KMS-11 (cell line): ENCODE measurements at regions not wholly inside any gene's neighbourhood (a gene's known extent, or its start where the extent isn't known, plus 50 kb on each side); places are given as distances from the start of the nearest gene placed in this dataset.

ENCODE experiments used
- H2AFZ ChIP-seq: fragments of 200-600 bp; sonication (generic); 2 replicates; pipeline ENCODE4 v1.6.1; 2016; ENCODE audit warnings: antibody characterized with exemption, mixed run types, low read depth
- H3K27ac ChIP-seq: fragments of 200-600 bp; sonication (generic); 2 replicates; pipeline ENCODE4 v1.6.1; 2016; ENCODE audit warnings: mild to moderate bottlenecking, mixed run types
- H3K27me3 ChIP-seq: fragments of 200-600 bp; sonication (generic); 2 replicates; pipeline ENCODE4 v1.6.1; 2017; ENCODE audit warnings: mild to moderate bottlenecking, low read depth, mixed run types, moderate library complexity; ENCODE audit not compliant: insufficient read depth
- H3K36me3 ChIP-seq: fragments of 200-600 bp; sonication (generic); 2 replicates; pipeline ENCODE4 v1.6.1; 2017; ENCODE audit warnings: mild to moderate bottlenecking, mixed run types; ENCODE audit not compliant: insufficient read depth
- H3K4me1 ChIP-seq: fragments of 200-600 bp; sonication (generic); 2 replicates; pipeline ENCODE4 v1.6.1; 2016; ENCODE audit warnings: mild to moderate bottlenecking, low read depth, mixed run types; ENCODE audit not compliant: poor library complexity, severe bottlenecking
- H3K4me2 ChIP-seq: fragments of 200-600 bp; sonication (generic); 2 replicates; pipeline ENCODE4 v1.7.0; 2016; ENCODE audit warnings: mild to moderate bottlenecking, mixed run types
- H3K4me3 ChIP-seq: fragments of 200-600 bp; sonication (generic); IDR thresholded peaks from 2 replicates; pipeline ENCODE4 v1.6.1; 2017; ENCODE audit warnings: low read depth, low read length, mixed read lengths; ENCODE audit not compliant: insufficient read depth
- H3K79me2 ChIP-seq: fragments of 200-600 bp; sonication (generic); 2 replicates; pipeline ENCODE4 v1.6.1; 2016; ENCODE audit warnings: low read depth, mixed run types; ENCODE audit not compliant: insufficient read depth
- H3K9ac ChIP-seq: fragments of 200-600 bp; sonication (generic); 2 replicates; pipeline ENCODE4 v1.6.1; 2016; ENCODE audit warnings: mild to moderate bottlenecking, mixed run types
- H4K20me1 ChIP-seq: fragments of 200-600 bp; sonication (generic); 2 replicates; pipeline ENCODE4 v1.6.1; 2016; ENCODE audit warnings: mild to moderate bottlenecking, mixed run types; ENCODE audit not compliant: insufficient read depth
- TF ChIP-seq, protein P1 (sequence below): fragments of 200-600 bp; sonication (generic); conservative IDR thresholded peaks from 2 replicates; pipeline ENCODE4 v1.6.1; 2017; ENCODE audit warnings: low read depth, mild to moderate bottlenecking, antibody characterized with exemption, low read length, moderate library complexity, mixed read lengths

DNA sequence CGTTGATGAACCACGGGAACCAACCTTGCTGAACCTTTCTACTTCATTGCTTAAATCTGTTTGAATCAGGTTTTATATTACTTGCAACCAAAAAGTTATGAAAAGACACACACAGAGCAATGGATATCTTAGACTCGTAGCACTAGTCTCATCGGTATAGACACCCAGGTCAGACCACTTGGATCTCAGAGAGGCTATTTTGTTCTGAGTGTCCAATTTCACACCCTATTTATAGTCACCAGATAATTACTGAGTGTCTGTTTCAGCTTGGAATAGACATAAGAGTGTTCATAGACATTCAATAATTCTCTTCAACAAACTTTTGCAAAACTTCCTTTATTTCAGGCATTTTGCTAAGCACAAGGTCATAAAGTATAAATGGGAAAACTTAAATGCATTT, 145.4 kb upstream of the EGFLAM start:
- no peak overlapping the region for H3K27ac ChIP-seq
- no peaks in the 10 kb centered on the region for H3K79me2 ChIP-seq
- no peak overlapping the region for H2AFZ ChIP-seq
- TF ChIP-seq, protein P1, sequence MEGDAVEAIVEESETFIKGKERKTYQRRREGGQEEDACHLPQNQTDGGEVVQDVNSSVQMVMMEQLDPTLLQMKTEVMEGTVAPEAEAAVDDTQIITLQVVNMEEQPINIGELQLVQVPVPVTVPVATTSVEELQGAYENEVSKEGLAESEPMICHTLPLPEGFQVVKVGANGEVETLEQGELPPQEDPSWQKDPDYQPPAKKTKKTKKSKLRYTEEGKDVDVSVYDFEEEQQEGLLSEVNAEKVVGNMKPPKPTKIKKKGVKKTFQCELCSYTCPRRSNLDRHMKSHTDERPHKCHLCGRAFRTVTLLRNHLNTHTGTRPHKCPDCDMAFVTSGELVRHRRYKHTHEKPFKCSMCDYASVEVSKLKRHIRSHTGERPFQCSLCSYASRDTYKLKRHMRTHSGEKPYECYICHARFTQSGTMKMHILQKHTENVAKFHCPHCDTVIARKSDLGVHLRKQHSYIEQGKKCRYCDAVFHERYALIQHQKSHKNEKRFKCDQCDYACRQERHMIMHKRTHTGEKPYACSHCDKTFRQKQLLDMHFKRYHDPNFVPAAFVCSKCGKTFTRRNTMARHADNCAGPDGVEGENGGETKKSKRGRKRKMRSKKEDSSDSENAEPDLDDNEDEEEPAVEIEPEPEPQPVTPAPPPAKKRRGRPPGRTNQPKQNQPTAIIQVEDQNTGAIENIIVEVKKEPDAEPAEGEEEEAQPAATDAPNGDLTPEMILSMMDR, result no peak
- no peaks in the 10 kb centered on the region for H4K20me1 ChIP-seq
- H3K4me1 ChIP-seq, result no peaks in the 10 kb centered on the region
- no peak overlapping the region for H3K4me2 ChIP-seq
- no peak overlapping the region for H3K9ac ChIP-seq
- H3K36me3 ChIP-seq, result no peaks in the 10 kb centered on the region
- H3K4me3 ChIP-seq, result no peak overlapping the region
- no peaks in the 10 kb centered on the region for H3K27me3 ChIP-seq

- no peak overlapping the region for H3K9ac ChIP-seq
- H3K79me2 ChIP-seq, result no peaks in the 10 kb centered on the region
- TF ChIP-seq, protein P1, result no peak
- no peak overlapping the region for H3K4me3 ChIP-seq
- no peaks in the 10 kb centered on the region for H4K20me1 ChIP-seq
- no peak overlapping the region for H3K4me2 ChIP-seq
- H3K4me1 ChIP-seq, result no peaks in the 10 kb centered on the region
- H3K27me3 ChIP-seq, result no peaks in the 10 kb centered on the region
- no peak overlapping the region for H3K27ac ChIP-seq
- no peaks in the 10 kb centered on the region for H3K36me3 ChIP-seq
- no peak overlapping the region for H2AFZ ChIP-seq
These were observed 148.2 kb upstream of the EGFLAM start for GRCh38 chr5:38110130-38110529.

DNA sequence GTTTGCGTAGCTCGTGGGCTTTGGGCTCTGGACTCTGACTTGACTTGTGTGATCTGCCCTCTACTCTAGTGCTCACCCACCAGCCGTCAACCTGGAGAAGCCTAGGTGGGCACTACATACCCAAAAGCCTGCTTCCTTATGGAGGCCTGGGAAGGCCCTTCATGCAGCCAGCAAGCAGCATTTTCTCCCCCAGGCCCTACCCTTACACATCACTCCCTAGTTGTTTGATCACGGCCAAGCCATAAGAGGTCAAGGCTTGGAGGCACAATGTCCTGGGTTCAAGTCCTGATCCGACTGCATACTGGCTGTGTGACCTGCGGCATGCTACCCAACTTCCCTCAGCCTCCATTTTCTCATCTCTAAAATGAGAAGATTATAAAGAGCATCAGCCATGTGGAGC, 151.3 kb upstream of the EGFLAM start:
- Histone ChIP-seq H3K27me3 (no peaks in the 10 kb centered on the region), H3K27ac (no peak overlapping the region), H3K4me2 (no peak overlapping the region), H3K9ac (no peak overlapping the region), H3K79me2 (no peaks in the 10 kb centered on the region), H4K20me1 (no peaks in the 10 kb centered on the region), H3K36me3 (no peaks in the 10 kb centered on the region), H3K4me3 (no peak overlapping the region), H3K4me1 (no peaks in the 10 kb centered on the region), H2AFZ (no peak overlapping the region)
- TF ChIP-seq, protein P1, result no peak

GRCh38 chr5:38105801-38106200, 152.6 kb upstream of the EGFLAM start:
- H3K4me1 ChIP-seq, result no peaks in the 10 kb centered on the region
- no peaks in the 10 kb centered on the region for H3K36me3 ChIP-seq
- no peak overlapping the region for H3K27ac ChIP-seq
- H3K9ac ChIP-seq, result no peak overlapping the region
- no peaks in the 10 kb centered on the region for H4K20me1 ChIP-seq
- H3K27me3 ChIP-seq, result no peaks in the 10 kb centered on the region
- H3K4me2 ChIP-seq, result no peak overlapping the region
- TF ChIP-seq, protein P1, result no peak
- H3K4me3 ChIP-seq, result no peak overlapping the region
- H3K79me2 ChIP-seq, result no peaks in the 10 kb centered on the region
- H2AFZ ChIP-seq, result no peak overlapping the region

GRCh38 chr5:38105231-38105570, 153.2 kb upstream of the EGFLAM start:
- Histone ChIP-seq H3K4me3 (no peak overlapping the region), H3K4me2 (no peak overlapping the region), H3K9ac (no peak overlapping the region), H4K20me1 (no peaks in the 10 kb centered on the region), H3K36me3 (no peaks in the 10 kb centered on the region), H3K27ac (no peak overlapping the region), H3K79me2 (no peaks in the 10 kb centered on the region), H3K27me3 (no peaks in the 10 kb centered on the region), H2AFZ (no peak overlapping the region), H3K4me1 (no peaks in the 10 kb centered on the region)
- TF ChIP-seq, protein P1, result no peak
